GM23338 (cell line): ENCODE measurements at regions not wholly inside any gene's neighbourhood (a gene's known extent, or its start where the extent isn't known, plus 50 kb on each side); places are given as distances from the start of the nearest gene placed in this dataset.

Experiments
- ATAC-seq: fragments of 200-7000 bp; cut with Tn5 transposase; 3 replicates; pipeline ENCODE4 v1.9.1; 2020
- DNase-seq: peaks from one replicate; pipeline ENCODE4 v3.0.0-alpha.2; 2015; ENCODE audit warnings: low spot score
- H2AFZ ChIP-seq: fragments of 200-600 bp; sonication (generic); 2 replicates; pipeline ENCODE4 v1.8.0; 2016; ENCODE audit warnings: antibody characterized with exemption, mild to moderate bottlenecking, moderate library complexity
- H3F3A ChIP-seq: fragments of 200-600 bp; sonication (generic); replicated peaks from 2 replicates; pipeline ENCODE4 v1.8.0; 2017; ENCODE audit warnings: antibody characterized with exemption, mixed run types, low read depth
- H3K27ac ChIP-seq: fragments of 200-600 bp; sonication (generic); 2 replicates; pipeline ENCODE4 v1.6.1; 2016; ENCODE audit warnings: low read depth
- H3K27me3 ChIP-seq: fragments of 200-600 bp; sonication (generic); 2 replicates; pipeline ENCODE4 v1.8.0; 2016; ENCODE audit warnings: mild to moderate bottlenecking, mixed run types, moderate library complexity; ENCODE audit not compliant: insufficient read depth
- H3K36me3 ChIP-seq: fragments of 200-600 bp; sonication (generic); 2 replicates; pipeline ENCODE4 v1.8.0; 2016; ENCODE audit warnings: mild to moderate bottlenecking; ENCODE audit not compliant: insufficient read depth
- H3K4me1 ChIP-seq: fragments of 200-600 bp; sonication (generic); 2 replicates; pipeline ENCODE4 v1.8.0; 2016; ENCODE audit warnings: mild to moderate bottlenecking, moderate library complexity; ENCODE audit not compliant: insufficient read depth
- H3K4me2 ChIP-seq: fragments of 200-600 bp; sonication (generic); 2 replicates; pipeline ENCODE4 v1.7.1; 2017; ENCODE audit warnings: mixed run types
- H3K4me3 ChIP-seq: fragments of 200-600 bp; sonication (generic); 2 replicates; pipeline ENCODE4 v1.6.1; 2016; ENCODE audit warnings: mixed run types
- H3K79me2 ChIP-seq: fragments of 200-600 bp; sonication (generic); replicated peaks from 2 replicates; pipeline ENCODE4 v1.8.0; 2017; ENCODE audit warnings: mild to moderate bottlenecking; ENCODE audit not compliant: insufficient read depth
- H3K9me2 ChIP-seq: fragments of 200-600 bp; sonication (generic); 2 replicates; pipeline ENCODE4 v1.8.0; 2017; ENCODE audit not compliant: insufficient read depth
- H4K20me1 ChIP-seq: fragments of 200-600 bp; sonication (generic); replicated peaks from 2 replicates; pipeline ENCODE4 v1.8.0; 2017; ENCODE audit warnings: mild to moderate bottlenecking; ENCODE audit not compliant: insufficient read depth
- H3K27ac Mint-ChIP-seq: 2 replicates; pipeline ENCODE4 v1.8.0; 2020; ENCODE audit warnings: inconsistent platforms, mild to moderate bottlenecking, moderate library complexity, mixed read lengths
- H3K27me3 Mint-ChIP-seq: 3 replicates; pipeline ENCODE4 v1.8.0; 2022; ENCODE audit warnings: low read depth, mild to moderate bottlenecking, moderate library complexity, mixed read lengths, inconsistent platforms; ENCODE audit not compliant: insufficient read depth, poor library complexity
- H3K36me3 Mint-ChIP-seq: 3 replicates; pipeline ENCODE4 v1.8.0; 2021; ENCODE audit warnings: low read depth, mild to moderate bottlenecking, inconsistent platforms, moderate library complexity, mixed read lengths
- H3K4me1 Mint-ChIP-seq: 3 replicates; pipeline ENCODE4 v1.8.0; 2020; ENCODE audit warnings: mild to moderate bottlenecking, inconsistent platforms, mixed read lengths
- H3K4me3 Mint-ChIP-seq: 3 replicates; pipeline ENCODE4 v1.8.0; 2021; ENCODE audit warnings: moderate library complexity, mild to moderate bottlenecking, inconsistent platforms, mixed read lengths
- H3K9me3 Mint-ChIP-seq: 3 replicates; pipeline ENCODE4 v1.8.0; 2020; ENCODE audit warnings: moderate library complexity, mild to moderate bottlenecking, inconsistent platforms, mixed read lengths
- CREB1 ChIP-seq: fragments of 250-450 bp; sonication (Bioruptor Pico); IDR thresholded peaks from 2 replicates; pipeline ENCODE4 v1.5.0; 2020; ENCODE audit warnings: low read depth, mild to moderate bottlenecking, moderate library complexity
- CTCF ChIP-seq, 2 experiments: fragments of 200-600 bp in 1 of 2; sonication (generic) in 1 of 2; conservative IDR thresholded peaks; 2 replicates each; pipeline versions ENCODE4 v1.5.1 to v1.6.1; 2016 to 2017; ENCODE audit warnings: antibody characterized with exemption in 2 of 2, low read depth in 2 of 2, mild to moderate bottlenecking in 2 of 2, moderate library complexity in 1 of 2
- EZH2 ChIP-seq: fragments of 200-600 bp; sonication (generic); IDR thresholded peaks from one replicate; pipeline ENCODE4 v1.8.0; 2017; ENCODE audit warnings: antibody characterized with exemption, mild to moderate bottlenecking, low read depth; ENCODE audit not compliant: unreplicated experiment
- EZH2phosphoT487 ChIP-seq: fragments of 200-600 bp; sonication (generic); IDR thresholded peaks from one replicate; pipeline ENCODE4 v1.8.1; 2018; ENCODE audit warnings: antibody characterized with exemption; ENCODE audit not compliant: unreplicated experiment
- JUNB ChIP-seq: IDR thresholded peaks from one replicate; pipeline ENCODE4 v1.6.1; 2016; ENCODE audit warnings: antibody characterized with exemption; ENCODE audit not compliant: unreplicated experiment
- NANOG ChIP-seq: IDR thresholded peaks from 2 replicates; pipeline ENCODE4 v1.6.1; 2016; ENCODE audit warnings: antibody characterized with exemption, borderline replicate concordance
- POLR2AphosphoS5 ChIP-seq: IDR thresholded peaks from 2 replicates; pipeline ENCODE4 v1.6.1; 2016; ENCODE audit warnings: antibody characterized with exemption, low read depth
- REST ChIP-seq: IDR thresholded peaks from one replicate; pipeline ENCODE4 v1.6.1; 2018; ENCODE audit warnings: antibody characterized with exemption; ENCODE audit not compliant: unreplicated experiment
- STAT1 ChIP-seq: IDR thresholded peaks from one replicate; pipeline ENCODE4 v1.6.1; 2016; ENCODE audit warnings: antibody characterized with exemption; ENCODE audit not compliant: unreplicated experiment
- ZNF114 ChIP-seq: fragments of 250-450 bp; sonication (Bioruptor Pico); IDR thresholded peaks from 2 replicates; pipeline ENCODE4 v1.5.0; 2020; ENCODE audit warnings: mild to moderate bottlenecking, moderate library complexity
- ZNF331 ChIP-seq: fragments of 250-450 bp; sonication (Bioruptor Pico); IDR thresholded peaks from 2 replicates; pipeline ENCODE4 v1.5.0; 2020; ENCODE audit warnings: low read depth, mild to moderate bottlenecking, moderate library complexity
- ZNF462 ChIP-seq: fragments of 250-450 bp; sonication (Bioruptor Pico); IDR thresholded peaks from 2 replicates; pipeline ENCODE4 v1.5.0; 2020; ENCODE audit warnings: mild to moderate bottlenecking, moderate library complexity

- TF ChIP-seq CTCF (conservative IDR thresholded peaks at IDR 0.05; ENCODE audit: low read depth in 2 of 2) (no peak), NANOG (no peak), JUNB (no peak), STAT1 (no peak), EZH2phosphoT487 (no peak), POLR2AphosphoS5 (no peak), ZNF114 (CRISPR knock-in tag) (no peak), EZH2 (no peak)
Measured at GRCh38 chr11:43243927-43244326, 67.9 kb upstream of the API5 start (continued).

GRCh38 chr11:43245466-43245865 is 66.3 kb upstream of the API5 start:
- no peak for DNase-seq
- Mint-ChIP-seq H3K36me3 (peaks cover 2% of the 10 kb centered on the region; the same call in 1 of the 3 replicates), H3K27me3 (no peaks in the 10 kb centered on the region), H3K9me3 (peaks cover 86% of the 10 kb centered on the region), H3K4me3 (no peak overlapping the region), H3K27ac (no peak overlapping the region), H3K4me1 (no peaks in the 10 kb centered on the region)
- Histone ChIP-seq H4K20me1 (no peaks in the 10 kb centered on the region), H3K27ac (no peak overlapping the region), H3K4me2 (no peak overlapping the region), H3F3A (no peaks in the 10 kb centered on the region), H2AFZ (no peak overlapping the region), H3K4me1 (no peaks in the 10 kb centered on the region), H3K36me3 (0 out of 2 replicates have a peak, but pooled peaks cover 2% of the 10 kb centered on the region), H3K79me2 (no peaks in the 10 kb centered on the region), H3K4me3 (no peak overlapping the region), H3K27me3 (no peaks in the 10 kb centered on the region), H3K9me2 (no peaks in the 10 kb centered on the region)
- ATAC-seq, result no peak
- TF ChIP-seq JUNB (no peak), CREB1 (CRISPR knock-in tag) (no peak), ZNF331 (CRISPR knock-in tag) (no peak), REST (no peak), EZH2phosphoT487 (no peak), STAT1 (no peak), ZNF462 (CRISPR knock-in tag) (no peak), EZH2 (no peak), POLR2AphosphoS5 (no peak)
